CD4-positive, alpha-beta T cell treated with Interleukin-4 for 1 hour (primary cell): ENCODE measurements at regions not wholly inside any gene's neighbourhood (a gene's known extent, or its start where the extent isn't known, plus 50 kb on each side); places are given as distances from the start of the nearest gene placed in this dataset.
"Not testable (repeated sequence)": the region's sequence is repeated elsewhere in the genome, so short reads cannot be mapped to it uniquely, and the experiment has no call there.

Experiments used
- DNase-seq, 2 donors: peaks; one replicate each; pipeline ENCODE4 v3.0.0-alpha.2; 2020 to 2022

- DNase-seq, result not testable (repeated sequence)
Observed at GRCh38 chrY:3491423-3491822, 87.4 kb upstream of the TGIF2LY start.

GRCh38 chrY:3494539-3494938 lies 84.3 kb upstream of the TGIF2LY start:
- DNase-seq, result not testable (repeated sequence)

- peak in 1 of 2 donors; percentile 18 for DNase-seq
Observed at GRCh38 chrY:3527040-3527439, 51.8 kb upstream of the TGIF2LY start.
